ENCODE measurements at regions not wholly inside any gene's neighbourhood (a gene's known extent, or its start where the extent isn't known, plus 50 kb on each side); places are given as distances from the start of the nearest gene placed in this dataset.
"Not testable (repeated sequence)": the region's sequence is repeated elsewhere in the genome, so short reads cannot be mapped to it uniquely, and the experiment has no call there.

DNA sequence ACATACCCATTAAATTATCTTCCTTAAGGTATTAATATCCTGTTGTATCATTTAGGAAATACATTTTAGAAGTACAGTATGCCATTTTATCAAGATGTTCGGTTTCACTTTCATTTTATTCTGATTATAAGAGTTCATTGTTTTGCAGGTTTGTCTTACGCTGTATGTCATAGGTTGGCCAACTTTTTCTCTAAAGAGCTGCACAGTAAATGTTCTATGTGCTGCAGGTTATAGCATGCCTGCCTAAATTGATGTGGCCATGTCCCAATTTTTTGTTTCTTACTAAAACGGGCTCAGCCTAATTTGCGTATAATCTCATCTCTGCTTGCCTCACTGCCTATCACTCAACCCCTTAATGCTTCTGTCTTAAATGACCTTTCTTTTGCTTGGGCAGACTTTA lies 126.4 kb downstream of the USP22 start:
- no peaks in the 10 kb centered on the region for H3K9me2 ChIP-seq (replicated peaks; ENCODE audit: low read length)
- intact Hi-C loops (cut with micrococcal nuclease): no loop called here
- H3K4me2 ChIP-seq (ENCODE audit: low read length): peak overlapping the region; percentile 64
- H3K9ac ChIP-seq (ENCODE audit: low read length): no peak overlapping the region
- no peaks in the 10 kb centered on the region for H3F3A ChIP-seq (ENCODE audit: low read length, unreplicated experiment)
- CTCF ChIA-PET: no interaction called here
- no peaks in the 10 kb centered on the region for H3K4me1 ChIP-seq (ENCODE audit: insufficient read depth, low read length)
- POLR2A ChIA-PET (ENCODE audit: unreplicated experiment): no interaction called here
- no peaks in the 10 kb centered on the region for H3K9me3 ChIP-seq (ENCODE audit: low read length)
- no peaks in the 10 kb centered on the region for H3K36me3 ChIP-seq (ENCODE audit: low read depth, low read length)
- BruUV-seq (replicated peaks): no TSS peak
- no peaks in the 10 kb centered on the region for H4K20me1 ChIP-seq (ENCODE audit: low read length)
- no peak overlapping the region for H3K27ac ChIP-seq (ENCODE audit: low read length)
- DNase-seq: no peak
- H2AFZ ChIP-seq (ENCODE audit: low read length): peak overlapping the region; percentile 55
- H3K79me2 ChIP-seq (ENCODE audit: low read length): no peaks in the 10 kb centered on the region
- H3K4me3 ChIP-seq (ENCODE audit: low read length): peak overlapping the region; percentile 13; the same call in 1 of the 2 replicates
- TF ChIP-seq, protein P1, sequence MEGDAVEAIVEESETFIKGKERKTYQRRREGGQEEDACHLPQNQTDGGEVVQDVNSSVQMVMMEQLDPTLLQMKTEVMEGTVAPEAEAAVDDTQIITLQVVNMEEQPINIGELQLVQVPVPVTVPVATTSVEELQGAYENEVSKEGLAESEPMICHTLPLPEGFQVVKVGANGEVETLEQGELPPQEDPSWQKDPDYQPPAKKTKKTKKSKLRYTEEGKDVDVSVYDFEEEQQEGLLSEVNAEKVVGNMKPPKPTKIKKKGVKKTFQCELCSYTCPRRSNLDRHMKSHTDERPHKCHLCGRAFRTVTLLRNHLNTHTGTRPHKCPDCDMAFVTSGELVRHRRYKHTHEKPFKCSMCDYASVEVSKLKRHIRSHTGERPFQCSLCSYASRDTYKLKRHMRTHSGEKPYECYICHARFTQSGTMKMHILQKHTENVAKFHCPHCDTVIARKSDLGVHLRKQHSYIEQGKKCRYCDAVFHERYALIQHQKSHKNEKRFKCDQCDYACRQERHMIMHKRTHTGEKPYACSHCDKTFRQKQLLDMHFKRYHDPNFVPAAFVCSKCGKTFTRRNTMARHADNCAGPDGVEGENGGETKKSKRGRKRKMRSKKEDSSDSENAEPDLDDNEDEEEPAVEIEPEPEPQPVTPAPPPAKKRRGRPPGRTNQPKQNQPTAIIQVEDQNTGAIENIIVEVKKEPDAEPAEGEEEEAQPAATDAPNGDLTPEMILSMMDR (conservative IDR thresholded peaks at IDR 0.05; ENCODE audit: low read depth, low read length): no peak
- TF ChIP-seq EZH2phosphoT487 (IDR thresholded peaks at IDR 0.05; ENCODE audit: borderline replicate concordance, low read length): no peak
- TF ChIP-seq EZH2 (IDR thresholded peaks at IDR 0.05; ENCODE audit: low read length, unreplicated experiment): no peak
- ATAC-seq: no peak
- H3K27me3 ChIP-seq (ENCODE audit: low read length): no peaks in the 10 kb centered on the region

DNA sequence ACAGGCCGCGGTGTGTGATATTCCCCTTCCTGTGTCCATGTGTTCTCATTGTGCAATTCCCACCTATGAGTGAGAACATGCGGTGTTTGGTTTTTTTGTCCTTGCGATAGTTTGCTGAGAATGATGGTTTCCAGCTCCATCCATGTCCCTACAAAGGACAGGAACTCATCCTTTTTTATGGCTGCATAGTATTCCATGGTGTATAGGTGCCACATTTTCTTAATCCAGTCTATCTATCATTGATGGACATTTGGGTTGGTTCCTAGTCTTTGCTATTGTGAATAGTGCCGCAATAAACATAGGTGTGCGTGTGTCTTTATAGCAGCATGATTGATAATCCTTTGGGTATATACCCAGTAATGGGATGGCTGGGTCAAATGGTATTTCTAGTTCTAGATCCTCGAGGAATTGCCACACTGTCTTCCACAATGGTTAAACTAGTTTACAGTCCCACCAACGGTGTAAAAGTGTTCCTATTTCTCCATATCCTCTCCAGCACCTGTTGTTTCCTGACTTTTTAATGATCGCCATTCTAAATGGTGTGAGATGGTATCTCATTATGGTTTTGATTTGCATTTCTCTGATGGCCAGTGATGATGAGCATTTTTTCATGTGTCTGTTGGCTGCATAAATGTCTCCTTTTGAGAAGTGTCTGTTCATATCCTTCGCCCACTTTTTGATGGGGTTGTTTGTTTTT lies 125.1 kb downstream of the USP22 start:
- ATAC-seq; H3K4me1 ChIP-seq (ENCODE audit: insufficient read depth, low read length); H3K4me2 ChIP-seq (ENCODE audit: low read length); H3K9ac ChIP-seq (ENCODE audit: low read length); POLR2A ChIA-PET (ENCODE audit: unreplicated experiment); H3K9me3 ChIP-seq (ENCODE audit: low read length); H3K79me2 ChIP-seq (ENCODE audit: low read length); H3K9me2 ChIP-seq (replicated peaks; ENCODE audit: low read length); intact Hi-C loops (cut with micrococcal nuclease); BruUV-seq (replicated peaks); CTCF ChIA-PET; H3K4me3 ChIP-seq (ENCODE audit: low read length); H3K27me3 ChIP-seq (ENCODE audit: low read length); H3K36me3 ChIP-seq (ENCODE audit: low read depth, low read length); H3K27ac ChIP-seq (ENCODE audit: low read length); DNase-seq; H3F3A ChIP-seq (ENCODE audit: low read length, unreplicated experiment); H4K20me1 ChIP-seq (ENCODE audit: low read length); H2AFZ ChIP-seq (ENCODE audit: low read length): not testable (repeated sequence)

DNA sequence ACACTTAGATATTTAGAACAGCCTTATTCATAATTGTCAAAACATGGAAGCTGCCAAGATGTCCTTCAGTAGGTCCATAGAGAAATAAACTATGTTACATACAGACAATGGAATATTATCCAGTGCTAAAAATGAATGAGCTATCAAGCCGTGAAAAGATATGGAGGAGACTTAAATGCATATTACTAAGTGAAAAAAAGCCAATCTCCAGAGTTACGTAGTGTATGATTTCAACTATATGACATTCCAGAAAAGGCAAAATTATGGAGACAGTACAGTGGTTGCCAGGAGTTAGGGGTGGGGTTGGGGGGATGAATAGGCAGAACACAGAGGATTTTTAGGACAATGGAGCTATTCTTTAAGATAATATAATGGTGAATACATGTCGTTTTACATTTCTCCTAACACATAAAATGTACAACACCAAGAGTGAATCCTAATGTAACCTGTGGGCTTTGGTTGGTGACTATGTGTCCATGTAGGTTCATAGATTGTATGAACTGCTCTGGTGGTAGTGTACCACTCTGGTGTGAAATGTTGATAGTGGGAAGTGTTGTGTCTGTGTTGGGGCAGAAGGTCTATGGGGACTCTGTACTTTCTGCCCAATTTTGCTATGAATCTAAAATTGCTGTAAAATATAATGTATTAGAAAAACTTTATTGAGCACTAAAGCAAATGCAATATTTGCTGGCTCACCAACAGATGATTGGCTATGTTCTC lies 122.6 kb downstream of the USP22 start:
- no peak overlapping the region for H3K27ac ChIP-seq (ENCODE audit: low read length)
- no peaks in the 10 kb centered on the region for H3K36me3 ChIP-seq (ENCODE audit: low read depth, low read length)
- no peak overlapping the region for H3K9ac ChIP-seq (ENCODE audit: low read length)
- H3K4me1 ChIP-seq (ENCODE audit: insufficient read depth, low read length): no peaks in the 10 kb centered on the region
- TF ChIP-seq EZH2 (IDR thresholded peaks at IDR 0.05; ENCODE audit: low read length, unreplicated experiment) (no peak), EZH2phosphoT487 (IDR thresholded peaks at IDR 0.05; ENCODE audit: borderline replicate concordance, low read length) (no peak)
- TF ChIP-seq, protein P1 (conservative IDR thresholded peaks at IDR 0.05; ENCODE audit: low read depth, low read length): no peak
- H4K20me1 ChIP-seq (ENCODE audit: low read length): no peaks in the 10 kb centered on the region
- ChIA-PET POLR2A (ENCODE audit: unreplicated experiment) (interaction anchor here (0.5 kb wide), 1 partner anchor 1021 kb away, joined by 3 read pairs; no protein-coding TSS in a partner anchor), CTCF (interaction anchor here (0.6 kb wide), 1 partner anchor 179 kb away, joined by 3 read pairs; no protein-coding TSS in a partner anchor)
- no peaks in the 10 kb centered on the region for H3F3A ChIP-seq (ENCODE audit: low read length, unreplicated experiment)
- no peaks in the 10 kb centered on the region for H3K9me2 ChIP-seq (replicated peaks; ENCODE audit: low read length)
- H3K79me2 ChIP-seq (ENCODE audit: low read length): no peaks in the 10 kb centered on the region
- intact Hi-C loops (cut with micrococcal nuclease): no loop called here
- no peak overlapping the region for H3K4me3 ChIP-seq (ENCODE audit: low read length)
- H3K9me3 ChIP-seq (ENCODE audit: low read length): no peaks in the 10 kb centered on the region
- no peak for ATAC-seq
- no peaks in the 10 kb centered on the region for H3K27me3 ChIP-seq (ENCODE audit: low read length)
- no TSS peak for BruUV-seq (replicated peaks)
- DNase-seq: no peak
- no peak overlapping the region for H3K4me2 ChIP-seq (ENCODE audit: low read length)
- no peak overlapping the region for H2AFZ ChIP-seq (ENCODE audit: low read length)
